ENCODE measurements at regions not wholly inside any gene's neighbourhood (a gene's known extent, or its start where the extent isn't known, plus 50 kb on each side); places are given as distances from the start of the nearest gene placed in this dataset.

DNA sequence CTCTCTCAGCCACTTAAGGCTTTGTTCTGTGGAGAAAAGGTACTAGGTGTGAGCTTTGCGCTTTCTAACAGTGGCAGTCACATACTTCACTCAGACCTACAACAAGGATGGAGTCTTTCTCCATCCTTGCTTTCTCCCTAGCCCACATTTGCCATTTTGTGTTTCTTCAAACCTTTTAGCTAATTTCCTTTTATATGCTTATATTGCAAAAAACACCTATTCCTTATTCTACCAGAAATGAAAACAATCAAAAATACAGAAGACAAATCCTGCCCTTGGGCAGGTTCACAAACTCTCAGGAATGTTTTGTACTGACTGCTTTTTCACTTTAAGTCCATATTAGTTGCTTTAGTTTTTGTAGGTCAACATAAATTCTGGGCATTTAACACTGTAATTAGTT, 914.2 kb downstream of the SQOR start:
- Histone ChIP-seq H3K4me3 (ENCODE audit: low read depth, low read length, poor library complexity, severe bottlenecking) (no peak overlapping the region), H4K20me1 (ENCODE audit: insufficient read depth, low read length) (no peaks in the 10 kb centered on the region), H3K27me3 (ENCODE audit: insufficient read depth, low read length) (no peaks in the 10 kb centered on the region), H3K9ac (ENCODE audit: low read length) (no peak overlapping the region), H3F3A (ENCODE audit: insufficient read depth, low read length) (no peaks in the 10 kb centered on the region), H3K36me3 (ENCODE audit: insufficient read depth, low read length) (no peaks in the 10 kb centered on the region), H3K4me1 (ENCODE audit: insufficient read depth, low read length, severe bottlenecking) (no peaks in the 10 kb centered on the region), H3K9me2 (ENCODE audit: low read depth, low read length) (no peaks in the 10 kb centered on the region), H3K4me2 (ENCODE audit: low read length) (no peak overlapping the region), H2AFZ (ENCODE audit: low read length) (no peak overlapping the region), H3K27ac (ENCODE audit: low read depth, low read length, poor library complexity, severe bottlenecking) (no peak overlapping the region), H3K79me2 (ENCODE audit: insufficient read depth, low read length) (no peaks in the 10 kb centered on the region), H3K9me3 (ENCODE audit: low read length) (no peaks in the 10 kb centered on the region)
- no peak for TF ChIP-seq EZH2 (IDR thresholded peaks at IDR 0.05; ENCODE audit: borderline replicate concordance, low read length)
- TF ChIP-seq, protein P1, sequence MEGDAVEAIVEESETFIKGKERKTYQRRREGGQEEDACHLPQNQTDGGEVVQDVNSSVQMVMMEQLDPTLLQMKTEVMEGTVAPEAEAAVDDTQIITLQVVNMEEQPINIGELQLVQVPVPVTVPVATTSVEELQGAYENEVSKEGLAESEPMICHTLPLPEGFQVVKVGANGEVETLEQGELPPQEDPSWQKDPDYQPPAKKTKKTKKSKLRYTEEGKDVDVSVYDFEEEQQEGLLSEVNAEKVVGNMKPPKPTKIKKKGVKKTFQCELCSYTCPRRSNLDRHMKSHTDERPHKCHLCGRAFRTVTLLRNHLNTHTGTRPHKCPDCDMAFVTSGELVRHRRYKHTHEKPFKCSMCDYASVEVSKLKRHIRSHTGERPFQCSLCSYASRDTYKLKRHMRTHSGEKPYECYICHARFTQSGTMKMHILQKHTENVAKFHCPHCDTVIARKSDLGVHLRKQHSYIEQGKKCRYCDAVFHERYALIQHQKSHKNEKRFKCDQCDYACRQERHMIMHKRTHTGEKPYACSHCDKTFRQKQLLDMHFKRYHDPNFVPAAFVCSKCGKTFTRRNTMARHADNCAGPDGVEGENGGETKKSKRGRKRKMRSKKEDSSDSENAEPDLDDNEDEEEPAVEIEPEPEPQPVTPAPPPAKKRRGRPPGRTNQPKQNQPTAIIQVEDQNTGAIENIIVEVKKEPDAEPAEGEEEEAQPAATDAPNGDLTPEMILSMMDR (IDR thresholded peaks at IDR 0.05; ENCODE audit: low read length) = no peak

DNA sequence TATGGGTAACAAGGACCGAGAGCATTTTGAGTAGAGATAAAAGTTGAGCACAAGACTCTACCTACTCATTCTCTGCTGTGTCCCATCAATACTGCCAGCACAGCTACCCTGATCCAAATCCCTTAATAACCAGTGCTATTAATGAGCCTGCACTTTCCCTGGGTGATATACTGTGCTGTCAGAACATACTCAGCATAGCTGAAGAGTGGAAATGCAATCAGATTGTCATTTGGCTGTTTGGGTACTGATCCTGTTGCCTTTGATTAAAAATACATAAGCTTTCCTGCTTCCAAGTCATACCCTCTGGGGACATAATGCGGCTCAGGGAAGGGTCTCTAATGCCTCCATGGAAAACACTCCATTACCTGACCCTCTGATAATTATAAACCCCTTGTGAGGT, 917.5 kb downstream of the SQOR start:
- no peak overlapping the region for H3K4me3 ChIP-seq (ENCODE audit: low read depth, low read length, poor library complexity, severe bottlenecking)
- no peak overlapping the region for H3K9ac ChIP-seq (ENCODE audit: low read length)
- H2AFZ ChIP-seq (ENCODE audit: low read length) = no peak overlapping the region
- H4K20me1 ChIP-seq (ENCODE audit: insufficient read depth, low read length) = no peaks in the 10 kb centered on the region
- no peaks in the 10 kb centered on the region for H3K4me1 ChIP-seq (ENCODE audit: insufficient read depth, low read length, severe bottlenecking)
- H3K27ac ChIP-seq (ENCODE audit: low read depth, low read length, poor library complexity, severe bottlenecking) = no peak overlapping the region
- H3K79me2 ChIP-seq (ENCODE audit: insufficient read depth, low read length) = no peaks in the 10 kb centered on the region
- H3K36me3 ChIP-seq (ENCODE audit: insufficient read depth, low read length) = no peaks in the 10 kb centered on the region
- H3K9me3 ChIP-seq (ENCODE audit: low read length) = no peaks in the 10 kb centered on the region
- no peaks in the 10 kb centered on the region for H3K27me3 ChIP-seq (ENCODE audit: insufficient read depth, low read length)
- H3K4me2 ChIP-seq (ENCODE audit: low read length) = no peak overlapping the region
- no peak for TF ChIP-seq EZH2 (IDR thresholded peaks at IDR 0.05; ENCODE audit: borderline replicate concordance, low read length)
- TF ChIP-seq, protein P1 (IDR thresholded peaks at IDR 0.05; ENCODE audit: low read length) = no peak
- H3F3A ChIP-seq (ENCODE audit: insufficient read depth, low read length) = no peaks in the 10 kb centered on the region
- no peaks in the 10 kb centered on the region for H3K9me2 ChIP-seq (ENCODE audit: low read depth, low read length)

DNA sequence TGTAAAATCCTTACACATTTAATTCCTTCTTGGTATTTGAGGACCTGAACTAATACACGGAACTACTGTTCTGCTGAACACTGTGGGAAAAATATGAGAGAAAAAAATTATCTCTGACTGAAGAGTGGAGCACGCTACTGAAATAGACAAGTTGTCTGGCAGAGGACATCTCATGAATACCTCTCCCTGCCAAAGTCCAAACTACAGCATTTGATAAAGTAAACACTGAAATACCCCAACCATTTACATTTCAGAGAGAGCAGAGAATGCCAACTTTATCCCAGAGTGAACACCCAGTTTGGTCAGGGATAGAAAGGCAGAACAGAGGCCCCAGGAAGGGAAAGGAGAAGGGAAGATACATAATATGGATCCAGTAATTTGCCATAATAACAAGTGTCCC, 920.7 kb downstream of the SQOR start:
- Histone ChIP-seq H3K4me2 (ENCODE audit: low read length) (no peak overlapping the region), H3K79me2 (ENCODE audit: insufficient read depth, low read length) (no peaks in the 10 kb centered on the region), H3F3A (ENCODE audit: insufficient read depth, low read length) (no peaks in the 10 kb centered on the region), H3K9me3 (ENCODE audit: low read length) (no peaks in the 10 kb centered on the region), H4K20me1 (ENCODE audit: insufficient read depth, low read length) (no peaks in the 10 kb centered on the region), H2AFZ (ENCODE audit: low read length) (no peak overlapping the region), H3K27me3 (ENCODE audit: insufficient read depth, low read length) (no peaks in the 10 kb centered on the region), H3K9me2 (ENCODE audit: low read depth, low read length) (no peaks in the 10 kb centered on the region), H3K4me1 (ENCODE audit: insufficient read depth, low read length, severe bottlenecking) (no peaks in the 10 kb centered on the region), H3K9ac (ENCODE audit: low read length) (no peak overlapping the region), H3K27ac (ENCODE audit: low read depth, low read length, poor library complexity, severe bottlenecking) (no peak overlapping the region), H3K4me3 (ENCODE audit: low read depth, low read length, poor library complexity, severe bottlenecking) (no peak overlapping the region), H3K36me3 (ENCODE audit: insufficient read depth, low read length) (no peaks in the 10 kb centered on the region)
- TF ChIP-seq, protein P1 (IDR thresholded peaks at IDR 0.05; ENCODE audit: low read length) = no peak
- no peak for TF ChIP-seq EZH2 (IDR thresholded peaks at IDR 0.05; ENCODE audit: borderline replicate concordance, low read length)
